MM.1S (cell line): ENCODE measurements at regions not wholly inside any gene's neighbourhood (a gene's known extent, or its start where the extent isn't known, plus 50 kb on each side); places are given as distances from the start of the nearest gene placed in this dataset.

ENCODE experiments used
- DNase-seq: peaks from one replicate; pipeline ENCODE4 v3.0.0-alpha.2; 2015
- H2AFZ ChIP-seq: fragments of 300-600 bp; sonication (generic); 2 replicates; pipeline ENCODE4 v1.6.0; 2016; ENCODE audit warnings: antibody characterized with exemption, low read length
- H3F3A ChIP-seq: fragments of 300-600 bp; sonication (generic); 2 replicates; pipeline ENCODE4 v1.6.1; 2016; ENCODE audit warnings: mild to moderate bottlenecking, antibody characterized with exemption, low read length, moderate library complexity, mixed read lengths; ENCODE audit not compliant: insufficient read depth
- H3K27ac ChIP-seq: fragments of 300-600 bp; sonication (generic); 2 replicates; pipeline ENCODE4 v1.5.1; 2016; ENCODE audit warnings: mild to moderate bottlenecking, low read length
- H3K27me3 ChIP-seq: fragments of 300-600 bp; sonication (generic); replicated peaks from 2 replicates; pipeline ENCODE4 v1.6.0; 2016; ENCODE audit warnings: low read length; ENCODE audit not compliant: insufficient read depth
- H3K36me3 ChIP-seq: fragments of 300-600 bp; sonication (generic); replicated peaks from 2 replicates; pipeline ENCODE4 v1.6.1; 2016; ENCODE audit warnings: mild to moderate bottlenecking, low read length, mixed read lengths; ENCODE audit not compliant: insufficient read depth
- H3K4me1 ChIP-seq: fragments of 300-600 bp; sonication (generic); 2 replicates; pipeline ENCODE4 v1.6.1; 2016; ENCODE audit warnings: low read length, mixed read lengths
- H3K4me2 ChIP-seq: fragments of 300-600 bp; sonication (generic); 2 replicates; pipeline ENCODE4 v1.6.0; 2016; ENCODE audit warnings: low read depth, low read length
- H3K4me3 ChIP-seq: fragments of 300-600 bp; sonication (generic); 2 replicates; pipeline ENCODE4 v1.5.1; 2016; ENCODE audit warnings: low read length, mixed read lengths
- H3K79me2 ChIP-seq: fragments of 300-600 bp; sonication (generic); 2 replicates; pipeline ENCODE4 v1.6.1; 2016; ENCODE audit warnings: mixed run types, low read length, mixed read lengths
- H3K9ac ChIP-seq: fragments of 300-600 bp; sonication (generic); 2 replicates; pipeline ENCODE4 v1.6.1; 2016; ENCODE audit warnings: low read length, mixed read lengths
- H3K9me2 ChIP-seq: fragments of 300-600 bp; sonication (generic); replicated peaks from 2 replicates; pipeline ENCODE4 v1.6.1; 2016; ENCODE audit warnings: mild to moderate bottlenecking, low read length, mixed read lengths; ENCODE audit not compliant: insufficient read depth
- H3K9me3 ChIP-seq: fragments of 300-600 bp; sonication (generic); replicated peaks from 2 replicates; pipeline ENCODE4 v1.6.1; 2016; ENCODE audit warnings: mild to moderate bottlenecking, low read length, mixed read lengths; ENCODE audit not compliant: insufficient read depth
- H4K20me1 ChIP-seq: fragments of 300-600 bp; sonication (generic); 2 replicates; pipeline ENCODE4 v1.6.1; 2016; ENCODE audit warnings: mild to moderate bottlenecking, low read length, moderate library complexity, mixed read lengths; ENCODE audit not compliant: insufficient read depth
- CTCF ChIP-seq: fragments of 300-600 bp; sonication (generic); IDR thresholded peaks from 2 replicates; pipeline ENCODE4 v1.5.1; 2016; ENCODE audit warnings: antibody characterized with exemption, low read length, mixed read lengths
- EZH2 ChIP-seq: fragments of 300-600 bp; sonication (generic); optimal IDR thresholded peaks from 2 replicates; pipeline ENCODE3; 2017; ENCODE audit warnings: low read depth, mild to moderate bottlenecking, antibody characterized with exemption, low read length, mixed read lengths
- EZH2phosphoT487 ChIP-seq: fragments of 300-600 bp; sonication (generic); IDR thresholded peaks from 2 replicates; pipeline ENCODE4 v1.6.1; 2018; ENCODE audit warnings: antibody characterized with exemption, low read length

GRCh38 chr7:54837168-54837567 is 78.2 kb upstream of the SEC61G start:
- H3K36me3 ChIP-seq: no peaks in the 10 kb centered on the region
- TF ChIP-seq EZH2phosphoT487 (no peak), CTCF (no peak), EZH2 (no peak)
- H4K20me1 ChIP-seq: no peaks in the 10 kb centered on the region
- no peaks in the 10 kb centered on the region for H3K9me2 ChIP-seq
- H2AFZ ChIP-seq: no peak overlapping the region
- no peak overlapping the region for H3K27ac ChIP-seq
- no peak overlapping the region for H3K9ac ChIP-seq
- H3K4me1 ChIP-seq: no peaks in the 10 kb centered on the region
- H3K79me2 ChIP-seq: no peaks in the 10 kb centered on the region
- H3K4me3 ChIP-seq: no peak overlapping the region
- H3K27me3 ChIP-seq: no peaks in the 10 kb centered on the region
- no peaks in the 10 kb centered on the region for H3F3A ChIP-seq
- no peaks in the 10 kb centered on the region for H3K9me3 ChIP-seq
- no peak for DNase-seq
- H3K4me2 ChIP-seq: no peak overlapping the region

- H3K4me1 ChIP-seq: no peaks in the 10 kb centered on the region
- no peak overlapping the region for H3K4me3 ChIP-seq
- H3F3A ChIP-seq: no peaks in the 10 kb centered on the region
- H3K9ac ChIP-seq: no peak overlapping the region
- no peak for DNase-seq
- H3K9me2 ChIP-seq: no peaks in the 10 kb centered on the region
- H2AFZ ChIP-seq: no peak overlapping the region
- no peaks in the 10 kb centered on the region for H3K36me3 ChIP-seq
- no peak overlapping the region for H3K4me2 ChIP-seq
- H3K27ac ChIP-seq: no peak overlapping the region
- no peaks in the 10 kb centered on the region for H3K9me3 ChIP-seq
- no peaks in the 10 kb centered on the region for H3K79me2 ChIP-seq
- H3K27me3 ChIP-seq: no peaks in the 10 kb centered on the region
- H4K20me1 ChIP-seq: no peaks in the 10 kb centered on the region
- no peak for TF ChIP-seq EZH2
- no peak for TF ChIP-seq CTCF
- no peak for TF ChIP-seq EZH2phosphoT487
These were observed 78.8 kb upstream of the SEC61G start for GRCh38 chr7:54837761-54838160.

GRCh38 chr7:54838175-54838910 is 79.3 kb upstream of the SEC61G start:
- no peak overlapping the region for H3K4me3 ChIP-seq
- H3F3A ChIP-seq: no peaks in the 10 kb centered on the region
- H4K20me1 ChIP-seq: no peaks in the 10 kb centered on the region
- H3K27me3 ChIP-seq: no peaks in the 10 kb centered on the region
- DNase-seq: no peak
- no peaks in the 10 kb centered on the region for H3K36me3 ChIP-seq
- H3K9me2 ChIP-seq: no peaks in the 10 kb centered on the region
- TF ChIP-seq CTCF (no peak), EZH2phosphoT487 (no peak), EZH2 (no peak)
- H3K4me1 ChIP-seq: no peaks in the 10 kb centered on the region
- no peak overlapping the region for H3K27ac ChIP-seq
- no peaks in the 10 kb centered on the region for H3K79me2 ChIP-seq
- H3K9me3 ChIP-seq: no peaks in the 10 kb centered on the region
- H3K9ac ChIP-seq: no peak overlapping the region
- no peak overlapping the region for H2AFZ ChIP-seq
- no peak overlapping the region for H3K4me2 ChIP-seq
